Muscle layer of duodenum (tissue), 2 donors: ENCODE measurements at regions not wholly inside any gene's neighbourhood (a gene's known extent, or its start where the extent isn't known, plus 50 kb on each side); places are given as distances from the start of the nearest gene placed in this dataset.
A peak's percentile ranks its signal among the peaks of the same experiment; 100 is the strongest.
"Not testable (repeated sequence)": the region's sequence is repeated elsewhere in the genome, so short reads cannot be mapped to it uniquely, and the experiment has no call there.

Experiments used
- H3K27ac ChIP-seq: one replicate; pipeline ENCODE4 v1.7.0; 2013; ENCODE audit warnings: mild to moderate bottlenecking, low read length
- H3K27me3 ChIP-seq: one replicate; pipeline ENCODE4 v1.7.0; 2013; ENCODE audit warnings: low read depth, mild to moderate bottlenecking, control low read depth, low read length
- H3K36me3 ChIP-seq, 2 donors: one replicate each; pipeline ENCODE4 v1.7.0; 2013; ENCODE audit warnings: low read length in 2 of 2, control low read depth in 1 of 2, mild to moderate bottlenecking in 1 of 2; ENCODE audit not compliant: insufficient read depth in 2 of 2, control insufficient read depth in 1 of 2
- H3K4me1 ChIP-seq, 2 donors: one replicate each; pipeline ENCODE4 v1.7.0; 2013; ENCODE audit warnings: low read length in 2 of 2, mild to moderate bottlenecking in 2 of 2, control low read depth in 1 of 2, moderate library complexity in 1 of 2; ENCODE audit not compliant: insufficient read depth in 2 of 2, control insufficient read depth in 1 of 2
- H3K4me3 ChIP-seq, 2 donors: one replicate each; pipeline ENCODE4 v1.7.0; 2013; ENCODE audit warnings: low read length in 2 of 2, low read depth in 1 of 2, mild to moderate bottlenecking in 1 of 2
- H3K9me3 ChIP-seq, 2 donors: one replicate each; pipeline ENCODE4 v1.7.0; 2013; ENCODE audit warnings: low read length in 2 of 2, control low read depth in 1 of 2, mild to moderate bottlenecking in 1 of 2; ENCODE audit not compliant: control insufficient read depth in 1 of 2
- donor health status: healthy.

GRCh38 chr3:99561056-99561455 lies 77.3 kb upstream of the COL8A1 start:
- Histone ChIP-seq H3K27me3 (no peaks in the 10 kb centered on the region), H3K9me3 (peaks cover 0 to 3% of the 10 kb centered on the region in 2 donors), H3K36me3 (no peaks in the 10 kb centered on the region), H3K27ac (no peak overlapping the region), H3K4me3 (no peak overlapping the region), H3K4me1 (no peaks in the 10 kb centered on the region)

GRCh38 chr3:99559196-99559595 lies 79.2 kb upstream of the COL8A1 start:
- Histone ChIP-seq H3K4me3 (no peak overlapping the region), H3K9me3 (peaks cover 0 to 3% of the 10 kb centered on the region in 2 donors), H3K27me3 (no peaks in the 10 kb centered on the region), H3K4me1 (no peaks in the 10 kb centered on the region), H3K36me3 (no peaks in the 10 kb centered on the region), H3K27ac (no peak overlapping the region)

GRCh38 chr3:99555885-99556284 lies 82.5 kb upstream of the COL8A1 start:
- H3K27me3 ChIP-seq, H3K9me3 ChIP-seq, H3K4me3 ChIP-seq, H3K36me3 ChIP-seq, H3K27ac ChIP-seq, H3K4me1 ChIP-seq: not testable (repeated sequence)

GRCh38 chr3:99551520-99551919 lies 86.9 kb upstream of the COL8A1 start:
- Histone ChIP-seq H3K27ac (no peak overlapping the region), H3K4me1 (peaks cover 0 to 4% of the 10 kb centered on the region in 2 donors)

GRCh38 chr3:99549957-99550603 lies 88.3 kb upstream of the COL8A1 start:
- Histone ChIP-seq H3K4me3 (no peak overlapping the region), H3K27ac (no peak overlapping the region), H3K36me3 (no peaks in the 10 kb centered on the region), H3K4me1 (peaks cover 0 to 4% of the 10 kb centered on the region in 2 donors), H3K27me3 (no peaks in the 10 kb centered on the region), H3K9me3 (no peaks in the 10 kb centered on the region)

More at GRCh38 chr3:99551520-99551919, 86.9 kb upstream of the COL8A1 start:
- Histone ChIP-seq H3K27me3 (no peaks in the 10 kb centered on the region), H3K9me3 (no peaks in the 10 kb centered on the region), H3K4me3 (no peak overlapping the region), H3K36me3 (no peaks in the 10 kb centered on the region)

- H3K27ac ChIP-seq = no peak overlapping the region
- H3K9me3 ChIP-seq = no peaks in the 10 kb centered on the region
- no peaks in the 10 kb centered on the region for H3K36me3 ChIP-seq
- H3K27me3 ChIP-seq = no peaks in the 10 kb centered on the region
- no peak overlapping the region for H3K4me3 ChIP-seq
- peaks cover 0 to 8% of the 10 kb centered on the region in 2 donors for H3K4me1 ChIP-seq
Observed at GRCh38 chr3:99549220-99549619, 89.2 kb upstream of the COL8A1 start.

GRCh38 chr3:99548674-99549073 lies 89.7 kb upstream of the COL8A1 start:
- Histone ChIP-seq H3K27ac (no peak overlapping the region), H3K36me3 (no peaks in the 10 kb centered on the region), H3K4me3 (no peak overlapping the region), H3K4me1 (peaks cover 0 to 8% of the 10 kb centered on the region in 2 donors), H3K27me3 (no peaks in the 10 kb centered on the region), H3K9me3 (no peaks in the 10 kb centered on the region)

GRCh38 chr3:99545941-99546580 lies 92.3 kb upstream of the COL8A1 start:
- Histone ChIP-seq H3K9me3 (no peaks in the 10 kb centered on the region), H3K27me3 (no peaks in the 10 kb centered on the region), H3K27ac (peak overlapping the region; percentile 12), H3K4me3 (no peak overlapping the region), H3K36me3 (no peaks in the 10 kb centered on the region), H3K4me1 (peaks cover 0 to 8% of the 10 kb centered on the region in 2 donors)

GRCh38 chr3:99544786-99545281 lies 93.6 kb upstream of the COL8A1 start:
- peak overlapping the region; percentile 12 for H3K27ac ChIP-seq
- no peaks in the 10 kb centered on the region for H3K27me3 ChIP-seq
- peaks cover 0 to 8% of the 10 kb centered on the region in 2 donors for H3K4me1 ChIP-seq
- no peaks in the 10 kb centered on the region for H3K36me3 ChIP-seq
- no peak overlapping the region for H3K4me3 ChIP-seq
- no peaks in the 10 kb centered on the region for H3K9me3 ChIP-seq

- Histone ChIP-seq H3K36me3 (no peaks in the 10 kb centered on the region), H3K4me1 (peaks cover 0 to 4% of the 10 kb centered on the region in 2 donors), H3K4me3 (no peak overlapping the region), H3K27me3 (no peaks in the 10 kb centered on the region), H3K9me3 (no peaks in the 10 kb centered on the region), H3K27ac (no peak overlapping the region)
Observed at GRCh38 chr3:99543796-99544195, 94.6 kb upstream of the COL8A1 start.

GRCh38 chr3:99542767-99543518 lies 95.5 kb upstream of the COL8A1 start:
- Histone ChIP-seq H3K27ac (no peak overlapping the region), H3K27me3 (no peaks in the 10 kb centered on the region), H3K36me3 (no peaks in the 10 kb centered on the region), H3K4me1 (peaks cover 0 to 4% of the 10 kb centered on the region in 2 donors), H3K4me3 (no peak overlapping the region), H3K9me3 (no peaks in the 10 kb centered on the region)
